ENCODE measurements at regions not wholly inside any gene's neighbourhood (a gene's known extent, or its start where the extent isn't known, plus 50 kb on each side); places are given as distances from the start of the nearest gene placed in this dataset.

GRCh38 chr5:97267767-97268166, 84.7 kb upstream of the RIOK2 start:
- CTCF ChIA-PET (ENCODE audit: partially characterized antibody): interaction anchor here (1.7 kb wide), 1 partner anchor 15 kb away, joined by 4 read pairs; no protein-coding TSS in a partner anchor
- 89% methylated on average over 3 of the region's 3 CpGs; no CpG with 5 or more reads in 1 of the 2 experiments for WGBS, 2 experiments (ENCODE audit: extremely low coverage in 1 of 2, insufficient coverage in 1 of 2, insufficient read length in 1 of 2, insufficient replicate concordance in 2 of 2, low coverage in 1 of 2, low lambda C conversion rate in 2 of 2, missing lambda C conversion rate in 1 of 2)
- POLR2A ChIA-PET (ENCODE audit: partially characterized antibody): no interaction called here
- no peak for TF ChIP-seq FOSL1 (IDR thresholded peaks at IDR 0.05; ENCODE audit: insufficient read depth, low read depth, low read length)
- TF ChIP-seq RAD21 (IDR thresholded peaks at IDR 0.05 in 1 of 2, conservative IDR thresholded peaks at IDR 0.05 in 1 of 2; ENCODE audit: low read depth in 2 of 2, low read length in 2 of 2): no peak

More at GRCh38 chr5:97267767-97268166, 84.7 kb upstream of the RIOK2 start:
- Histone ChIP-seq H3K9me3 (ENCODE audit: insufficient read depth in 2 of 2, low read depth in 1 of 2, low read length in 1 of 2) (no peaks in the 10 kb centered on the region), H3K56ac (replicated peaks; ENCODE audit: insufficient read length, low read depth, low read length) (no peak overlapping the region), H2BK15ac (ENCODE audit: low read length) (no peak overlapping the region), H4K5ac (ENCODE audit: insufficient read length, low read depth, low read length) (no peak overlapping the region), H3K23ac (ENCODE audit: insufficient read length) (no peak overlapping the region), H2AK5ac (ENCODE audit: low read depth, low read length) (no peak overlapping the region), H3K79me2 (ENCODE audit: control insufficient read depth in 1 of 2, insufficient read depth in 2 of 2, low read length in 2 of 2) (no peaks in the 10 kb centered on the region), H3K9ac (replicated peaks in 1 of 4; ENCODE audit: extremely low read depth in 1 of 4, low read depth in 3 of 4, low read length in 3 of 4) (no peak overlapping the region), H3K23me2 (ENCODE audit: low read depth, low read length) (no peaks in the 10 kb centered on the region), H2BK120ac (replicated peaks; ENCODE audit: low read depth, low read length) (no peak overlapping the region), H4K91ac (replicated peaks; ENCODE audit: insufficient read length, low read length) (no peak overlapping the region), H2AFZ (ENCODE audit: low read length) (0 out of 2 replicates have a peak overlapping the region, but pooled peaks have one; percentile 53), H3K18ac (ENCODE audit: extremely low read depth, low read length) (no peak overlapping the region), H2BK20ac (ENCODE audit: low read length) (no peak overlapping the region), H3K4me1 (replicated peaks in 1 of 4; ENCODE audit: control insufficient read depth in 3 of 4, insufficient read depth in 4 of 4, low read length in 3 of 4) (no peaks in the 10 kb centered on the region), H3K4me2 (ENCODE audit: insufficient read depth in 1 of 2, low read depth in 2 of 2, low read length in 2 of 2) (no peak overlapping the region), H3K27me3 (replicated peaks in 1 of 4; ENCODE audit: control insufficient read depth in 3 of 4, extremely low read depth in 1 of 4, insufficient read depth in 3 of 4, low read length in 3 of 4) (no peaks in the 10 kb centered on the region), H3K14ac (ENCODE audit: insufficient read length) (no peak overlapping the region), H3K36me3 (ENCODE audit: control insufficient read depth in 2 of 4, insufficient read depth in 4 of 4, low read length in 3 of 4) (no peaks in the 10 kb centered on the region; a peak in 1 of 8 replicates), H2BK5ac (ENCODE audit: low read depth, low read length) (no peak overlapping the region), H3K27ac (ENCODE audit: low read depth, low read length) (no peak overlapping the region), H2BK12ac (ENCODE audit: low read depth, low read length) (no peak overlapping the region), H3K4me3 (ENCODE audit: extremely low read depth in 1 of 4, insufficient read depth in 2 of 4, low read depth in 3 of 4, low read length in 4 of 4) (no peak overlapping the region), H3K4ac (replicated peaks; ENCODE audit: insufficient read length, low read depth, low read length) (no peak overlapping the region), H3K79me1 (ENCODE audit: low read depth, low read length) (no peaks in the 10 kb centered on the region), H4K8ac (ENCODE audit: extremely low read depth, insufficient read depth, low read length) (no peak overlapping the region), H4K20me1 (replicated peaks in 1 of 2; ENCODE audit: control insufficient read depth in 1 of 2, insufficient read depth in 2 of 2, low read length in 2 of 2) (no peaks in the 10 kb centered on the region)
- DNase-seq (ENCODE audit: low read depth in 1 of 2, low spot score in 2 of 2) (no peak), FAIRE-seq (no peak)

Data from H1 (cell line).